ENCODE measurements at regions not wholly inside any gene's neighbourhood (a gene's known extent, or its start where the extent isn't known, plus 50 kb on each side); places are given as distances from the start of the nearest gene placed in this dataset.

GRCh38 chr15:79492065-79492464 is 59.9 kb downstream of the MINAR1 start:
- DNase-seq = no peak

GRCh38 chr15:79494384-79494909 is 62.3 kb downstream of the MINAR1 start:
- no peak for DNase-seq

- DNase-seq = no peak
These were observed 63.0 kb downstream of the MINAR1 start for GRCh38 chr15:79494963-79495755.

GRCh38 chr15:79495775-79496174 is 63.6 kb downstream of the MINAR1 start:
- DNase-seq = no peak

- DNase-seq = no peak
These were observed 64.7 kb downstream of the MINAR1 start for GRCh38 chr15:79496838-79497237.

- DNase-seq = no peak
These were observed 69.0 kb downstream of the MINAR1 start for GRCh38 chr15:79501086-79501485.

GRCh38 chr15:79505956-79506355 is 73.8 kb downstream of the MINAR1 start:
- DNase-seq = no peak

GRCh38 chr15:79512844-79513243 is 80.7 kb downstream of the MINAR1 start:
- DNase-seq = peak in 1 of 2 experiments; percentile 24

- DNase-seq = no peak
These were observed 81.3 kb downstream of the MINAR1 start for GRCh38 chr15:79513417-79513816.

GRCh38 chr15:79513940-79514339 is 81.8 kb downstream of the MINAR1 start:
- no peak for DNase-seq

- DNase-seq = no peak
These were observed 83.3 kb downstream of the MINAR1 start for GRCh38 chr15:79515300-79516027.

GRCh38 chr15:79516155-79516554 is 84.0 kb downstream of the MINAR1 start:
- DNase-seq = no peak

- no peak for DNase-seq
These were observed 84.5 kb downstream of the MINAR1 start for GRCh38 chr15:79516646-79517045.

GRCh38 chr15:79519628-79520027 is 87.5 kb downstream of the MINAR1 start:
- DNase-seq = no peak

GRCh38 chr15:79520654-79521053 is 88.5 kb downstream of the MINAR1 start:
- no peak for DNase-seq

- DNase-seq = no peak
These were observed 90.5 kb downstream of the MINAR1 start for GRCh38 chr15:79522656-79523055.

GRCh38 chr15:79523266-79523665 is 91.1 kb downstream of the MINAR1 start:
- DNase-seq = no peak

- DNase-seq = no peak
These were observed 92.4 kb downstream of the MINAR1 start for GRCh38 chr15:79524531-79524930.

- no peak for DNase-seq
These were observed 94.2 kb downstream of the MINAR1 start for GRCh38 chr15:79526376-79526775.

- DNase-seq = no peak
These were observed 95.7 kb downstream of the MINAR1 start for GRCh38 chr15:79527821-79528220.

- no peak for DNase-seq
These were observed 97.1 kb downstream of the MINAR1 start for GRCh38 chr15:79529157-79529785.

- DNase-seq = no peak
These were observed 103.4 kb downstream of the MINAR1 start for GRCh38 chr15:79535536-79535935.

- no peak for DNase-seq
These were observed 106.4 kb downstream of the MINAR1 start for GRCh38 chr15:79538527-79538926.

- no peak for DNase-seq
These were observed 107.3 kb downstream of the MINAR1 start for GRCh38 chr15:79539401-79539800.
